Suprapubic skin (tissue), 4 donors: ENCODE measurements at regions not wholly inside any gene's neighbourhood (a gene's known extent, or its start where the extent isn't known, plus 50 kb on each side); places are given as distances from the start of the nearest gene placed in this dataset.

Experiments
- CTCF ChIP-seq, 2 donors: fragments of 200-600 bp in 1 of 2; fragments of 450-650 bp in 1 of 2; sonication (generic) in 1 of 2; IDR thresholded peaks; one replicate each; pipeline ENCODE4 v1.5.1; 2016 to 2019; ENCODE audit warnings: antibody characterized with exemption in 2 of 2, mild to moderate bottlenecking in 1 of 2, moderate library complexity in 1 of 2
- EP300 ChIP-seq: sonication (generic); formaldehyde crosslinking; IDR thresholded peaks from one replicate; pipeline ENCODE4 v1.6.1; 2017; ENCODE audit warnings: antibody characterized with exemption
- POLR2A ChIP-seq, 2 donors: fragments of 450-650 bp; IDR thresholded peaks; one replicate each; pipeline ENCODE4 v1.6.1; 2017; ENCODE audit warnings: antibody characterized with exemption in 2 of 2, mild to moderate bottlenecking in 2 of 2, moderate library complexity in 2 of 2
- POLR2AphosphoS5 ChIP-seq, 3 donors: sonication (generic); formaldehyde crosslinking; IDR thresholded peaks; one replicate each; pipeline ENCODE4 v1.6.1; 2017; ENCODE audit warnings: antibody characterized with exemption in 3 of 3

- TF ChIP-seq POLR2AphosphoS5 (IDR thresholded peaks at IDR 0.05): no peak
- TF ChIP-seq POLR2A (IDR thresholded peaks at IDR 0.05): no peak
- TF ChIP-seq CTCF (IDR thresholded peaks at IDR 0.05): no peak
- no peak for TF ChIP-seq EP300
These were observed 75.1 kb downstream of the LINGO1 start for GRCh38 chr15:77557564-77557963.
